ENCODE measurements at regions not wholly inside any gene's neighbourhood (a gene's known extent, or its start where the extent isn't known, plus 50 kb on each side); places are given as distances from the start of the nearest gene placed in this dataset.

GRCh38 chr12:84786622-84787021 is 126.0 kb downstream of the SLC6A15 start:
- TF ChIP-seq CTCF (IDR thresholded peaks at IDR 0.05) (no peak), EP300 (IDR thresholded peaks at IDR 0.05; ENCODE audit: low read depth) (no peak), POLR2A (IDR thresholded peaks at IDR 0.05) (no peak), POLR2AphosphoS5 (IDR thresholded peaks at IDR 0.05) (no peak)
